ENCODE measurements at regions not wholly inside any gene's neighbourhood (a gene's known extent, or its start where the extent isn't known, plus 50 kb on each side); places are given as distances from the start of the nearest gene placed in this dataset.

- TF ChIP-seq ZBTB4 (CRISPR knock-in tag; IDR thresholded peaks at IDR 0.05), result no peak
- TF ChIP-seq, protein P1, sequence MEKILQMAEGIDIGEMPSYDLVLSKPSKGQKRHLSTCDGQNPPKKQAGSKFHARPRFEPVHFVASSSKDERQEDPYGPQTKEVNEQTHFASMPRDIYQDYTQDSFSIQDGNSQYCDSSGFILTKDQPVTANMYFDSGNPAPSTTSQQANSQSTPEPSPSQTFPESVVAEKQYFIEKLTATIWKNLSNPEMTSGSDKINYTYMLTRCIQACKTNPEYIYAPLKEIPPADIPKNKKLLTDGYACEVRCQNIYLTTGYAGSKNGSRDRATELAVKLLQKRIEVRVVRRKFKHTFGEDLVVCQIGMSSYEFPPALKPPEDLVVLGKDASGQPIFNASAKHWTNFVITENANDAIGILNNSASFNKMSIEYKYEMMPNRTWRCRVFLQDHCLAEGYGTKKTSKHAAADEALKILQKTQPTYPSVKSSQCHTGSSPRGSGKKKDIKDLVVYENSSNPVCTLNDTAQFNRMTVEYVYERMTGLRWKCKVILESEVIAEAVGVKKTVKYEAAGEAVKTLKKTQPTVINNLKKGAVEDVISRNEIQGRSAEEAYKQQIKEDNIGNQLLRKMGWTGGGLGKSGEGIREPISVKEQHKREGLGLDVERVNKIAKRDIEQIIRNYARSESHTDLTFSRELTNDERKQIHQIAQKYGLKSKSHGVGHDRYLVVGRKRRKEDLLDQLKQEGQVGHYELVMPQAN (conservative IDR thresholded peaks at IDR 0.05), result no peak
These were observed 1785.9 kb upstream of the WWC1 start (continued) for GRCh38 chr5:166505544-166505943.

- H3K4me3 ChIP-seq, result no peak overlapping the region
- no peak overlapping the region for H3K4me2 ChIP-seq (ENCODE audit: control insufficient read depth, insufficient read depth)
- H3K9ac ChIP-seq (ENCODE audit: control insufficient read depth, insufficient read depth, low read length), result no peak overlapping the region
- ChIA-PET POLR2A (interaction anchor here (0.6 kb wide), 1 partner anchor 48 kb away, joined by 3 read pairs; no protein-coding TSS in a partner anchor), SMC1A (ENCODE audit: uncharacterized antibody, unreplicated experiment) (no interaction called here), CTCF (no interaction called here), RAD21 (ENCODE audit: unreplicated experiment) (no interaction called here)
- DNase-seq (ENCODE audit: low read depth, low spot score) (no peak), ATAC-seq (no peak), FAIRE-seq (no peak)
- in situ Hi-C loops (cut with MboI) (no loop called here), intact Hi-C loops (cut with micrococcal nuclease; ENCODE audit: unreplicated experiment) (no loop called here)
- H3K79me2 ChIP-seq (ENCODE audit: control insufficient read depth, insufficient read depth, low read length), result no peaks in the 10 kb centered on the region
- no peaks in the 10 kb centered on the region for H3K27me3 ChIP-seq (replicated peaks in 1 of 2; ENCODE audit: control insufficient read depth in 2 of 2, insufficient read depth in 2 of 2, low read length in 1 of 2)
- H3K27ac ChIP-seq (ENCODE audit: control insufficient read depth, insufficient read depth), result no peak overlapping the region
- WGBS (ENCODE audit: insufficient coverage, insufficient replicate concordance, low lambda C conversion rate, missing lambda C conversion rate), result 39% methylated on average over 2 of the region's 2 CpGs
- H3K9me3 ChIP-seq (replicated peaks; ENCODE audit: control insufficient read depth, insufficient read depth, low read length), result no peaks in the 10 kb centered on the region
- H3K36me3 ChIP-seq (ENCODE audit: control insufficient read depth in 2 of 2, insufficient read depth in 2 of 2, low read length in 1 of 2), result no peaks in the 10 kb centered on the region
- BruUV-seq (replicated peaks), result no TSS peak
- no peak overlapping the region for H2AFZ ChIP-seq (ENCODE audit: control insufficient read depth, low read depth, low read length)
- no peaks in the 10 kb centered on the region for H4K20me1 ChIP-seq (ENCODE audit: control insufficient read depth, insufficient read depth)
- H3K4me1 ChIP-seq (ENCODE audit: control insufficient read depth, insufficient read depth, low read length), result no peaks in the 10 kb centered on the region
- no peak for TF ChIP-seq RB1 (IDR thresholded peaks at IDR 0.05; ENCODE audit: borderline replicate concordance)
- TF ChIP-seq ZBTB33 (IDR thresholded peaks at IDR 0.05), result no peak
- TF ChIP-seq JUNB (IDR thresholded peaks at IDR 0.05), result no peak
- no peak for TF ChIP-seq NBN (IDR thresholded peaks at IDR 0.05)
- TF ChIP-seq, protein P2, sequence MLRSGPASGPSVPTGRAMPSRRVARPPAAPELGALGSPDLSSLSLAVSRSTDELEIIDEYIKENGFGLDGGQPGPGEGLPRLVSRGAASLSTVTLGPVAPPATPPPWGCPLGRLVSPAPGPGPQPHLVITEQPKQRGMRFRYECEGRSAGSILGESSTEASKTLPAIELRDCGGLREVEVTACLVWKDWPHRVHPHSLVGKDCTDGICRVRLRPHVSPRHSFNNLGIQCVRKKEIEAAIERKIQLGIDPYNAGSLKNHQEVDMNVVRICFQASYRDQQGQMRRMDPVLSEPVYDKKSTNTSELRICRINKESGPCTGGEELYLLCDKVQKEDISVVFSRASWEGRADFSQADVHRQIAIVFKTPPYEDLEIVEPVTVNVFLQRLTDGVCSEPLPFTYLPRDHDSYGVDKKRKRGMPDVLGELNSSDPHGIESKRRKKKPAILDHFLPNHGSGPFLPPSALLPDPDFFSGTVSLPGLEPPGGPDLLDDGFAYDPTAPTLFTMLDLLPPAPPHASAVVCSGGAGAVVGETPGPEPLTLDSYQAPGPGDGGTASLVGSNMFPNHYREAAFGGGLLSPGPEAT (IDR thresholded peaks at IDR 0.05; ENCODE audit: low read depth), result no peak
- no peak for TF ChIP-seq STAT3 (IDR thresholded peaks at IDR 0.05; ENCODE audit: low read depth, low read length)
- TF ChIP-seq BRCA1 (IDR thresholded peaks at IDR 0.05; ENCODE audit: low read depth, low read length), result no peak
- no peak for TF ChIP-seq PML (IDR thresholded peaks at IDR 0.05; ENCODE audit: low read length)
- TF ChIP-seq CHD4 (IDR thresholded peaks at IDR 0.05), result no peak
- TF ChIP-seq, protein P3, sequence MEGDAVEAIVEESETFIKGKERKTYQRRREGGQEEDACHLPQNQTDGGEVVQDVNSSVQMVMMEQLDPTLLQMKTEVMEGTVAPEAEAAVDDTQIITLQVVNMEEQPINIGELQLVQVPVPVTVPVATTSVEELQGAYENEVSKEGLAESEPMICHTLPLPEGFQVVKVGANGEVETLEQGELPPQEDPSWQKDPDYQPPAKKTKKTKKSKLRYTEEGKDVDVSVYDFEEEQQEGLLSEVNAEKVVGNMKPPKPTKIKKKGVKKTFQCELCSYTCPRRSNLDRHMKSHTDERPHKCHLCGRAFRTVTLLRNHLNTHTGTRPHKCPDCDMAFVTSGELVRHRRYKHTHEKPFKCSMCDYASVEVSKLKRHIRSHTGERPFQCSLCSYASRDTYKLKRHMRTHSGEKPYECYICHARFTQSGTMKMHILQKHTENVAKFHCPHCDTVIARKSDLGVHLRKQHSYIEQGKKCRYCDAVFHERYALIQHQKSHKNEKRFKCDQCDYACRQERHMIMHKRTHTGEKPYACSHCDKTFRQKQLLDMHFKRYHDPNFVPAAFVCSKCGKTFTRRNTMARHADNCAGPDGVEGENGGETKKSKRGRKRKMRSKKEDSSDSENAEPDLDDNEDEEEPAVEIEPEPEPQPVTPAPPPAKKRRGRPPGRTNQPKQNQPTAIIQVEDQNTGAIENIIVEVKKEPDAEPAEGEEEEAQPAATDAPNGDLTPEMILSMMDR (IDR thresholded peaks at IDR 0.05 in 2 of 3, conservative IDR thresholded peaks at IDR 0.05 in 1 of 3; ENCODE audit: control insufficient read depth in 2 of 3, extremely low read depth in 1 of 3, insufficient read depth in 1 of 3, low read depth in 3 of 3, low read length in 3 of 3), result no peak
These were observed 1783.5 kb upstream of the WWC1 start for GRCh38 chr5:166507810-166508425.

Data from GM12878 (cell line).